ENCODE measurements at regions not wholly inside any gene's neighbourhood (a gene's known extent, or its start where the extent isn't known, plus 50 kb on each side); places are given as distances from the start of the nearest gene placed in this dataset.

GRCh38 chr4:22241415-22241814 lies 274.5 kb downstream of the ADGRA3 start:
- POLR2A ChIA-PET, result no interaction called here
- BruUV-seq (replicated peaks), result no TSS peak
- H3K27ac ChIP-seq (ENCODE audit: extremely low read length, insufficient read depth, low read length), result no peak overlapping the region
- peaks cover 14% of the 10 kb centered on the region for H3K4me1 ChIP-seq (ENCODE audit: insufficient read depth, low read length)
- no peak for DNase-seq (ENCODE audit: low spot score)
- FAIRE-seq, result no peak
- no peaks in the 10 kb centered on the region for H3K79me2 ChIP-seq (ENCODE audit: insufficient read depth, low read length)
- H3K9ac ChIP-seq (ENCODE audit: insufficient read depth, low read depth, low read length), result no peak overlapping the region
- no peak for ATAC-seq
- CTCF ChIA-PET (ENCODE audit: low intra/inter-chr PET ratio, low total read pairs), result no interaction called here
- intact Hi-C loops (cut with micrococcal nuclease; ENCODE audit: unreplicated experiment), result no loop called here
- no peaks in the 10 kb centered on the region for H3K9me3 ChIP-seq (ENCODE audit: low read length)
- no peaks in the 10 kb centered on the region; a peak in 1 of 5 replicates for H3K27me3 ChIP-seq (ENCODE audit: control insufficient read depth in 1 of 2, insufficient read depth in 2 of 2, low read length in 2 of 2)
- no peak overlapping the region for H3K4me2 ChIP-seq (ENCODE audit: low read depth, low read length)
- H3K4me3 ChIP-seq (replicated peaks in 1 of 3; ENCODE audit: insufficient read depth in 1 of 3, low read depth in 2 of 3, low read length in 3 of 3), result no peak overlapping the region
- H3K36me3 ChIP-seq (replicated peaks in 1 of 2; ENCODE audit: control insufficient read depth in 1 of 2, insufficient read depth in 2 of 2, low read length in 2 of 2), result no peaks in the 10 kb centered on the region
- in situ Hi-C loops (cut with HindIII; ENCODE audit: extremely low pct_ligation_motif_present, low pct_unique_long_range_greater_than_20kb), result no loop called here
- no peaks in the 10 kb centered on the region for H4K20me1 ChIP-seq (ENCODE audit: insufficient read depth, low read length)
- H2AFZ ChIP-seq (ENCODE audit: low read length), result no peak overlapping the region
- WGBS (ENCODE audit: low lambda C conversion rate), result 0% methylated on average over 1 of the region's 2 CpGs
- TF ChIP-seq GLMP (CRISPR knock-in tag; IDR thresholded peaks at IDR 0.05; ENCODE audit: borderline replicate concordance), result no peak
- no peak for TF ChIP-seq BCL6 (CRISPR knock-in tag; IDR thresholded peaks at IDR 0.05)
- no peak for TF ChIP-seq ZFYVE20 (CRISPR knock-in tag; IDR thresholded peaks at IDR 0.05; ENCODE audit: borderline replicate concordance, low read depth)
- no peak for TF ChIP-seq PHF21A (CRISPR knock-in tag; IDR thresholded peaks at IDR 0.05)
- TF ChIP-seq ZNF878 (CRISPR knock-in tag; IDR thresholded peaks at IDR 0.05), result no peak
- TF ChIP-seq NFYB (CRISPR knock-in tag; IDR thresholded peaks at IDR 0.05), result no peak
- TF ChIP-seq SP140L (CRISPR knock-in tag; IDR thresholded peaks at IDR 0.05; ENCODE audit: borderline replicate concordance), result no peak
- no peak for TF ChIP-seq ZC3H4 (CRISPR knock-in tag; IDR thresholded peaks at IDR 0.05; ENCODE audit: borderline replicate concordance)
- TF ChIP-seq, protein P1, sequence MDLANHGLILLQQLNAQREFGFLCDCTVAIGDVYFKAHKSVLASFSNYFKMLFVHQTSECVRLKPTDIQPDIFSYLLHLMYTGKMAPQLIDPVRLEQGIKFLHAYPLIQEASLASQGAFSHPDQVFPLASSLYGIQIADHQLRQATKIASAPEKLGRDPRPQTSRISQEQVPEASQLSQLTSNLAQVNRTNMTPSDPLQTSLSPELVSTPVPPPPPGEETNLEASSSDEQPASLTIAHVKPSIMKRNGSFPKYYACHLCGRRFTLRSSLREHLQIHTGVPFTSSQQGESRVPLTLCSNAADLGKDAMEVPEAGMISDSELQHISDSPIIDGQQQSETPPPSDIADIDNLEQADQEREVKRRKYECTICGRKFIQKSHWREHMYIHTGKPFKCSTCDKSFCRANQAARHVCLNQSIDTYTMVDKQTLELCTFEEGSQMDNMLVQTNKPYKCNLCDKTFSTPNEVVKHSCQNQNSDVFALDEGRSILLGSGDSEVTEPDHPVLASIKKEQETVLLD (CRISPR knock-in tag; IDR thresholded peaks at IDR 0.05; ENCODE audit: low read depth), result no peak
- TF ChIP-seq ZNF598 (CRISPR knock-in tag; IDR thresholded peaks at IDR 0.05; ENCODE audit: borderline replicate concordance), result no peak
- no peak for TF ChIP-seq CBX2 (IDR thresholded peaks at IDR 0.05; ENCODE audit: low read depth, low read length)
- TF ChIP-seq CBX2 (CRISPR knock-in tag; IDR thresholded peaks at IDR 0.05; ENCODE audit: low read depth), result no peak
- TF ChIP-seq ISL2 (CRISPR knock-in tag; IDR thresholded peaks at IDR 0.05), result no peak
- TF ChIP-seq ARNTL (CRISPR knock-in tag; IDR thresholded peaks at IDR 0.05), result no peak
- no peak for TF ChIP-seq KAT2B (IDR thresholded peaks at IDR 0.05; ENCODE audit: borderline replicate concordance, low read depth, low read length)
- TF ChIP-seq, protein P2, sequence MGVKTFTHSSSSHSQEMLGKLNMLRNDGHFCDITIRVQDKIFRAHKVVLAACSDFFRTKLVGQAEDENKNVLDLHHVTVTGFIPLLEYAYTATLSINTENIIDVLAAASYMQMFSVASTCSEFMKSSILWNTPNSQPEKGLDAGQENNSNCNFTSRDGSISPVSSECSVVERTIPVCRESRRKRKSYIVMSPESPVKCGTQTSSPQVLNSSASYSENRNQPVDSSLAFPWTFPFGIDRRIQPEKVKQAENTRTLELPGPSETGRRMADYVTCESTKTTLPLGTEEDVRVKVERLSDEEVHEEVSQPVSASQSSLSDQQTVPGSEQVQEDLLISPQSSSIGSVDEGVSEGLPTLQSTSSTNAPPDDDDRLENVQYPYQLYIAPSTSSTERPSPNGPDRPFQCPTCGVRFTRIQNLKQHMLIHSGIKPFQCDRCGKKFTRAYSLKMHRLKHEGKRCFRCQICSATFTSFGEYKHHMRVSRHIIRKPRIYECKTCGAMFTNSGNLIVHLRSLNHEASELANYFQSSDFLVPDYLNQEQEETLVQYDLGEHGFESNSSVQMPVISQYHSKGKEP (CRISPR knock-in tag; IDR thresholded peaks at IDR 0.05), result no peak
- TF ChIP-seq, protein P3, sequence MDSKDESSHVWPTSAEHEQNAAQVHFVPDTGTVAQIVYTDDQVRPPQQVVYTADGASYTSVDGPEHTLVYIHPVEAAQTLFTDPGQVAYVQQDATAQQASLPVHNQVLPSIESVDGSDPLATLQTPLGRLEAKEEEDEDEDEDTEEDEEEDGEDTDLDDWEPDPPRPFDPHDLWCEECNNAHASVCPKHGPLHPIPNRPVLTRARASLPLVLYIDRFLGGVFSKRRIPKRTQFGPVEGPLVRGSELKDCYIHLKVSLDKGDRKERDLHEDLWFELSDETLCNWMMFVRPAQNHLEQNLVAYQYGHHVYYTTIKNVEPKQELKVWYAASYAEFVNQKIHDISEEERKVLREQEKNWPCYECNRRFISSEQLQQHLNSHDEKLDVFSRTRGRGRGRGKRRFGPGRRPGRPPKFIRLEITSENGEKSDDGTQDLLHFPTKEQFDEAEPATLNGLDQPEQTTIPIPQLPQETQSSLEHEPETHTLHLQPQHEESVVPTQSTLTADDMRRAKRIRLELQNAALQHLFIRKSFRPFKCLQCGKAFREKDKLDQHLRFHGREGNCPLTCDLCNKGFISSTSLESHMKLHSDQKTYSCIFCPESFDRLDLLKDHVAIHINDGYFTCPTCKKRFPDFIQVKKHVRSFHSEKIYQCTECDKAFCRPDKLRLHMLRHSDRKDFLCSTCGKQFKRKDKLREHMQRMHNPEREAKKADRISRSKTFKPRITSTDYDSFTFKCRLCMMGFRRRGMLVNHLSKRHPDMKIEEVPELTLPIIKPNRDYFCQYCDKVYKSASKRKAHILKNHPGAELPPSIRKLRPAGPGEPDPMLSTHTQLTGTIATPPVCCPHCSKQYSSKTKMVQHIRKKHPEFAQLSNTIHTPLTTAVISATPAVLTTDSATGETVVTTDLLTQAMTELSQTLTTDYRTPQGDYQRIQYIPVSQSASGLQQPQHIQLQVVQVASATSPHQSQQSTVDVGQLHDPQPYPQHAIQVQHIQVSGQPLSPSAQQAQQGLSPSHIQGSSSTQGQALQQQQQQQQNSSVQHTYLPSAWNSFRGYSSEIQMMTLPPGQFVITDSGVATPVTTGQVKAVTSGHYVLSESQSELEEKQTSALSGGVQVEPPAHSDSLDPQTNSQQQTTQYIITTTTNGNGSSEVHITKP (CRISPR knock-in tag; IDR thresholded peaks at IDR 0.05; ENCODE audit: low read depth), result no peak
- no peak for TF ChIP-seq ZNF777 (CRISPR knock-in tag; IDR thresholded peaks at IDR 0.05)
- TF ChIP-seq ZNF17 (CRISPR knock-in tag; IDR thresholded peaks at IDR 0.05), result no peak
- no peak for TF ChIP-seq ATM (IDR thresholded peaks at IDR 0.05; ENCODE audit: borderline replicate concordance)
